H1 (cell line): ENCODE measurements at regions not wholly inside any gene's neighbourhood (a gene's known extent, or its start where the extent isn't known, plus 50 kb on each side); places are given as distances from the start of the nearest gene placed in this dataset.

Experiments used
- CTCF ChIA-PET: fragments of 300-600 bp; sonication (Branson Sonifier 250); formaldehyde crosslinking; loops from one replicate; lab custom pipeline; 2021; ENCODE audit not compliant: partially characterized antibody; lab: Charles Lee
- POLR2A ChIA-PET: fragments of 300-600 bp; sonication (Branson Sonifier 250); formaldehyde crosslinking; loops from one replicate; lab custom pipeline; 2021; ENCODE audit warnings: inconsistent platforms; ENCODE audit not compliant: partially characterized antibody; lab: Charles Lee
- DNase-seq, 2 experiments: peaks; one replicate each; pipeline versions ENCODE4 v3.0.0 to v3.0.0-alpha.2; 2010 to 2022; ENCODE audit warnings: low spot score in 2 of 2, low read depth in 1 of 2, mixed read lengths in 1 of 2
- FAIRE-seq: peaks from 2 replicates; lab custom pipeline; 2011; peaks lifted over from hg19 to GRCh38; lab: Jason Lieb, UNC
- H2AFZ ChIP-seq: 2 replicates; pipeline ENCODE4 v1.8.1; 2012; ENCODE audit warnings: low read length, inconsistent platforms
- H2AK5ac ChIP-seq: 2 replicates; pipeline ENCODE4 v1.6.1; 2013; ENCODE audit warnings: low read depth, low read length
- H2BK120ac ChIP-seq: replicated peaks from 2 replicates; pipeline ENCODE3; 2013; ENCODE audit warnings: low read depth, low read length, inconsistent platforms
- H2BK12ac ChIP-seq: 2 replicates; pipeline ENCODE4 v1.6.1; 2013; ENCODE audit warnings: low read depth, low read length
- H2BK15ac ChIP-seq: 2 replicates; pipeline ENCODE4 v1.6.1; 2013; ENCODE audit warnings: low read length
- H2BK20ac ChIP-seq: 2 replicates; pipeline ENCODE4 v1.6.1; 2013; ENCODE audit warnings: low read length
- H2BK5ac ChIP-seq: 2 replicates; pipeline ENCODE4 v1.6.1; 2013; ENCODE audit warnings: low read depth, low read length
- H3K14ac ChIP-seq: 2 replicates; pipeline ENCODE4 v1.6.1; 2013; ENCODE audit warnings: inconsistent platforms; ENCODE audit not compliant: insufficient read length
- H3K18ac ChIP-seq: 2 replicates; pipeline ENCODE4 v1.6.1; 2013; ENCODE audit warnings: low read length; ENCODE audit errors: extremely low read depth
- H3K23ac ChIP-seq: 2 replicates; pipeline ENCODE4 v1.6.1; 2013; ENCODE audit warnings: inconsistent platforms; ENCODE audit not compliant: insufficient read length
- H3K23me2 ChIP-seq: 2 replicates; pipeline ENCODE4 v1.6.1; 2013; ENCODE audit warnings: low read depth, low read length
- H3K27ac ChIP-seq: 2 replicates; pipeline ENCODE4 v1.6.1; 2011; ENCODE audit warnings: low read depth, low read length, inconsistent platforms
- H3K27me3 ChIP-seq, 4 experiments: replicated peaks in 1 of 4; 1 replicate in 1 of 4; 2 replicates in 3 of 4; pipeline versions ENCODE4 v1.6.1 to v1.8.1; 2011 to 2013; ENCODE audit warnings: low read length in 3 of 4, mild to moderate bottlenecking in 3 of 4, inconsistent platforms in 2 of 4, mixed read lengths in 2 of 4, moderate library complexity in 1 of 4; ENCODE audit not compliant: control insufficient read depth in 3 of 4, insufficient read depth in 3 of 4; ENCODE audit errors: extremely low read depth in 1 of 4
- H3K36me3 ChIP-seq, 4 experiments: 2 replicates each; pipeline versions ENCODE4 v1.6.1 to v1.8.1; 2011 to 2013; ENCODE audit warnings: mild to moderate bottlenecking in 4 of 4, low read length in 3 of 4, moderate library complexity in 2 of 4, control low read depth in 1 of 4, inconsistent platforms in 1 of 4; ENCODE audit not compliant: insufficient read depth in 4 of 4, control insufficient read depth in 2 of 4
- H3K4ac ChIP-seq: replicated peaks from 2 replicates; pipeline ENCODE3; 2013; ENCODE audit warnings: low read length, low read depth, mixed read lengths, inconsistent platforms; ENCODE audit not compliant: insufficient read length
- H3K4me1 ChIP-seq, 4 experiments: replicated peaks in 1 of 4; 1 replicate in 1 of 4; 2 replicates in 3 of 4; pipeline versions ENCODE4 v1.6.1 to v1.8.1; 2011 to 2013; ENCODE audit warnings: low read length in 3 of 4, inconsistent platforms in 2 of 4, mixed read lengths in 1 of 4; ENCODE audit not compliant: insufficient read depth in 4 of 4, control insufficient read depth in 3 of 4
- H3K4me2 ChIP-seq, 2 experiments: 2 replicates each; pipeline versions ENCODE4 v1.6.1 to v1.8.1; 2011 to 2013; ENCODE audit warnings: low read depth in 2 of 2, low read length in 2 of 2, control low read depth in 1 of 2, inconsistent platforms in 1 of 2, mild to moderate bottlenecking in 1 of 2; ENCODE audit not compliant: insufficient read depth in 1 of 2
- H3K4me3 ChIP-seq, 4 experiments: fragments of 200-600, 300-600 bp in 1 of 4; sonication (generic), shearing (Covaris generic), sonication (Bioruptor Twin) in 1 of 4; 2 replicates each; pipeline versions ENCODE4 v1.5.1 to v1.8.1; 2011 to 2016; ENCODE audit warnings: low read length in 4 of 4, low read depth in 3 of 4, control low read depth in 2 of 4, inconsistent platforms in 2 of 4, mild to moderate bottlenecking in 2 of 4, mixed read lengths in 1 of 4, moderate library complexity in 1 of 4; ENCODE audit not compliant: insufficient read depth in 2 of 4; ENCODE audit errors: extremely low read depth in 1 of 4
- H3K56ac ChIP-seq: replicated peaks from 2 replicates; pipeline ENCODE3; 2013; ENCODE audit warnings: low read depth, mild to moderate bottlenecking, mixed read lengths, low read length, inconsistent platforms; ENCODE audit not compliant: insufficient read length
- H3K79me1 ChIP-seq: 2 replicates; pipeline ENCODE4 v1.6.1; 2013; ENCODE audit warnings: low read depth, low read length, control low read depth
- H3K79me2 ChIP-seq, 2 experiments: 2 replicates each; pipeline versions ENCODE4 v1.6.1 to v1.8.1; 2012 to 2013; ENCODE audit warnings: low read length in 2 of 2, mild to moderate bottlenecking in 2 of 2, inconsistent platforms in 1 of 2; ENCODE audit not compliant: insufficient read depth in 2 of 2, control insufficient read depth in 1 of 2
- H3K9ac ChIP-seq, 4 experiments: replicated peaks in 1 of 4; 1 replicate in 1 of 4; 2 replicates in 3 of 4; pipeline versions ENCODE4 v1.6.1 to v1.8.1; 2011 to 2013; ENCODE audit warnings: low read depth in 3 of 4, low read length in 3 of 4, control low read depth in 2 of 4, mild to moderate bottlenecking in 2 of 4, moderate library complexity in 2 of 4, inconsistent platforms in 1 of 4; ENCODE audit errors: extremely low read depth in 1 of 4
- H3K9me3 ChIP-seq, 2 experiments: 2 replicates each; pipeline versions ENCODE4 v1.6.1 to v1.8.1; 2012 to 2013; ENCODE audit warnings: mild to moderate bottlenecking in 2 of 2, moderate library complexity in 2 of 2, control low read depth in 1 of 2, inconsistent platforms in 1 of 2, low read depth in 1 of 2, low read length in 1 of 2, mixed read lengths in 1 of 2; ENCODE audit not compliant: insufficient read depth in 2 of 2
- H4K20me1 ChIP-seq, 2 experiments: replicated peaks in 1 of 2; 2 replicates each; pipeline versions ENCODE3 to v1.8.1; 2011 to 2013; ENCODE audit warnings: inconsistent platforms in 2 of 2, low read length in 2 of 2, mild to moderate bottlenecking in 1 of 2; ENCODE audit not compliant: insufficient read depth in 2 of 2, control insufficient read depth in 1 of 2
- H4K5ac ChIP-seq: 2 replicates; pipeline ENCODE4 v1.6.1; 2013; ENCODE audit warnings: low read length, low read depth, mixed read lengths, inconsistent platforms; ENCODE audit not compliant: insufficient read length
- H4K8ac ChIP-seq: 2 replicates; pipeline ENCODE4 v1.8.0; 2013; ENCODE audit warnings: mild to moderate bottlenecking, moderate library complexity, low read length, inconsistent platforms; ENCODE audit not compliant: insufficient read depth; ENCODE audit errors: extremely low read depth
- H4K91ac ChIP-seq: replicated peaks from 2 replicates; pipeline ENCODE3; 2013; ENCODE audit warnings: low read length, mixed read lengths, inconsistent platforms; ENCODE audit not compliant: insufficient read length
- ATF3 ChIP-seq: IDR thresholded peaks from 2 replicates; pipeline ENCODE4 v1.6.1; 2011; ENCODE audit warnings: low read depth, mild to moderate bottlenecking, low read length; ENCODE audit not compliant: insufficient read depth
- BACH1 ChIP-seq: IDR thresholded peaks from 2 replicates; pipeline ENCODE4 v1.6.1; 2012; ENCODE audit warnings: low read length, improper control_type of control experiment
- CBX8 ChIP-seq: fragments of 300-800, 300-1000 bp; sonication (generic); IDR thresholded peaks from 2 replicates; pipeline ENCODE4 v1.7.1; 2016; ENCODE audit warnings: low read depth, low read length, borderline replicate concordance
- CREB1 ChIP-seq: IDR thresholded peaks from 2 replicates; pipeline ENCODE4 v1.6.1; 2012; ENCODE audit warnings: inconsistent platforms
- EZH2 ChIP-seq: fragments of 200-600 bp; sonication (generic); IDR thresholded peaks from 2 replicates; pipeline ENCODE4 v1.7.1; 2012; ENCODE audit warnings: low read depth, mild to moderate bottlenecking, moderate library complexity, low read length, inconsistent platforms; ENCODE audit not compliant: severe bottlenecking
- GABPA ChIP-seq: IDR thresholded peaks from 2 replicates; pipeline ENCODE4 v1.6.1; 2011; ENCODE audit warnings: mild to moderate bottlenecking, low read length, moderate library complexity, borderline replicate concordance; ENCODE audit not compliant: insufficient read depth
- RNF2 ChIP-seq: fragments of 200-900, 300-1000 bp; sonication (generic); IDR thresholded peaks from 2 replicates; pipeline ENCODE4 v1.7.1; 2016; ENCODE audit warnings: borderline replicate concordance, low read depth, mild to moderate bottlenecking, antibody characterized with exemption, low read length; ENCODE audit not compliant: poor library complexity, severe bottlenecking; ENCODE audit errors: missing control alignments
- SP1 ChIP-seq: IDR thresholded peaks from 2 replicates; pipeline ENCODE4 v1.6.1; 2011; ENCODE audit warnings: low read depth, low read length
- SUZ12 ChIP-seq: fragments of 200-600 bp; sonication (generic); IDR thresholded peaks from 2 replicates; pipeline ENCODE4 v1.6.1; 2012; ENCODE audit warnings: mild to moderate bottlenecking, inconsistent platforms, low read length, moderate library complexity, mixed read lengths
- YY1 ChIP-seq: IDR thresholded peaks from 2 replicates; pipeline ENCODE4 v1.6.1; 2011; ENCODE audit warnings: low read depth, mild to moderate bottlenecking, low read length
- WGBS, 2 experiments: shearing (Covaris generic) in 1 of 2; methylation state at CpG; one replicate each; pipeline versions ENCODE4 v1.1.6 to v1.1.7; 2013 to 2015; ENCODE audit warnings: low lambda C conversion rate in 2 of 2, mixed read lengths in 2 of 2, inconsistent platforms in 1 of 2, low coverage in 1 of 2, missing lambda C conversion rate in 1 of 2; ENCODE audit not compliant: insufficient replicate concordance in 2 of 2, insufficient coverage in 1 of 2, insufficient read length in 1 of 2; ENCODE audit errors: extremely low coverage in 1 of 2, missing lambda C conversion rate in 1 of 2; 5-methylcytosine and 5-hydroxymethylcytosine counted together

- Histone ChIP-seq H2BK20ac (no peak overlapping the region), H3K18ac (no peak overlapping the region), H4K91ac (no peak overlapping the region), H3K4me1 (no peaks in the 10 kb centered on the region), H2BK15ac (no peak overlapping the region), H2AK5ac (no peak overlapping the region), H4K8ac (no peak overlapping the region), H4K5ac (no peak overlapping the region), H3K14ac (no peak overlapping the region), H3K4me3 (no peak overlapping the region), H2AFZ (no peak overlapping the region), H3K56ac (no peak overlapping the region), H3K79me1 (no peaks in the 10 kb centered on the region), H2BK5ac (no peak overlapping the region), H3K9ac (no peak overlapping the region), H3K23me2 (no peaks in the 10 kb centered on the region; the same call in 1 of the 2 replicates), H3K27me3 (no peaks in the 10 kb centered on the region), H2BK12ac (no peak overlapping the region), H4K20me1 (no peaks in the 10 kb centered on the region), H3K4ac (no peak overlapping the region), H3K9me3 (no peaks in the 10 kb centered on the region), H3K27ac (no peak overlapping the region), H3K36me3 (no peaks in the 10 kb centered on the region), H3K79me2 (no peaks in the 10 kb centered on the region), H3K23ac (no peak overlapping the region), H2BK120ac (no peak overlapping the region), H3K4me2 (no peak overlapping the region)
- TF ChIP-seq GABPA (no peak), YY1 (no peak), ATF3 (no peak), CBX8 (no peak), CREB1 (no peak), EZH2 (no peak), SUZ12 (no peak), BACH1 (no peak), SP1 (no peak), RNF2 (no peak)
- WGBS, 2 experiments: 86% methylated on average over 2 of the region's 2 CpGs; no CpG with 5 or more reads in 1 of the 2 experiments
- ChIA-PET POLR2A (no interaction called here), CTCF (no interaction called here)
- DNase-seq (no peak), FAIRE-seq (no peak)
Observed at GRCh38 chr13:34070544-34071303, 252.8 kb downstream of the RFC3 start.
